ENCODE measurements at regions not wholly inside any gene's neighbourhood (a gene's known extent, or its start where the extent isn't known, plus 50 kb on each side); places are given as distances from the start of the nearest gene placed in this dataset.

DNA sequence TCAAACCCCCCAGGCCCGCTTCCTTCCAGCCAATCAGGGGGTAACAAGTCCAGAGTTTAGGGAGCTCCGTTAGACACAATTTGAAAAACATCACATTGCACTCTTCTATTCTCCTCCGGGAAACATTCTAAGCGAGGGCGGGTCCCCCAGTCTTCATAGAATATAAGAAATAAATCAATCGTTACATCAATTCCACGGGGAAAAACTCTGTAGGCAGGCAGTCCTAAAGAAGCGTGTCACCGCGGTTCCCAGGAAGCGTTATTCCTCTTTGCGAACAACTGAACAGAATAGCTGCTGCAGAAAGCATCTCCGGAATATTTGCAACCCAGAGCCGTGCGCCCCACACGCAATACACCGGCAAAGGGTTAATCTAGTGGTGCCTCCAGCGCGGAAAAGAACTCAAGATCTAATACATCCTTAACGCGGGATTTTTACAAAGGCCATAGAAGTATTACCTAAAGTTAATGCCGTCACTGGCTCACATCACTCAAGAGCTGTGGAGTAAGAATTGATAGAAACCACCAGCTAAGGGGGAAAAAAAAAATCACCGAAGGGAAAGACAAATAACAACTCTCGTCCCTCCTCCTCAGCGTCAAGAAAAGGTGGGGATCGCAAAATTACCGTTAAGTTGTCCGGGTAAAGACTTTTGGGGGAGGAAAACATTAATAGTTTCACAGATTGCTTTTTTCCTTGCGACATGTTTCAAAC, 65.1 kb downstream of the KCNRG start:
- intact Hi-C loops (cut with DNase I; ENCODE audit: low total_unique reads): loop anchor here (10.0 kb wide), 1 partner anchor 96 kb away; no protein-coding TSS in a partner anchor
- H3K27ac ChIP-seq: peak overlapping the region; percentile 77 to 92 (median 87)
- H3K36me3 ChIP-seq: no peaks in the 10 kb centered on the region
- peak in 1 of 2 donors; percentile 75 for DNase-seq
- peaks cover 0 to 42% (median 0%) of the 10 kb centered on the region in 3 donors for H3K27me3 ChIP-seq
- WGBS, 5 donors: 1 to 4% (median 3%) methylated on average over 29 of the region's 29 CpGs
- peak overlapping the region; percentile 67 to 88 (median 79) for H3K4me3 ChIP-seq
- H3K4me1 ChIP-seq: peaks cover 4 to 66% (median 36%) of the 10 kb centered on the region in 4 donors
- H3K9me3 ChIP-seq: peaks cover 0 to 10% (median 0%) of the 10 kb centered on the region in 4 donors
- TF ChIP-seq POLR2AphosphoS5 (IDR thresholded peaks at IDR 0.05) (no peak), EP300 (IDR thresholded peaks at IDR 0.05) (no peak), POLR2A (IDR thresholded peaks at IDR 0.05) (no peak), CTCF (IDR thresholded peaks at IDR 0.05) (no peak)

DNA sequence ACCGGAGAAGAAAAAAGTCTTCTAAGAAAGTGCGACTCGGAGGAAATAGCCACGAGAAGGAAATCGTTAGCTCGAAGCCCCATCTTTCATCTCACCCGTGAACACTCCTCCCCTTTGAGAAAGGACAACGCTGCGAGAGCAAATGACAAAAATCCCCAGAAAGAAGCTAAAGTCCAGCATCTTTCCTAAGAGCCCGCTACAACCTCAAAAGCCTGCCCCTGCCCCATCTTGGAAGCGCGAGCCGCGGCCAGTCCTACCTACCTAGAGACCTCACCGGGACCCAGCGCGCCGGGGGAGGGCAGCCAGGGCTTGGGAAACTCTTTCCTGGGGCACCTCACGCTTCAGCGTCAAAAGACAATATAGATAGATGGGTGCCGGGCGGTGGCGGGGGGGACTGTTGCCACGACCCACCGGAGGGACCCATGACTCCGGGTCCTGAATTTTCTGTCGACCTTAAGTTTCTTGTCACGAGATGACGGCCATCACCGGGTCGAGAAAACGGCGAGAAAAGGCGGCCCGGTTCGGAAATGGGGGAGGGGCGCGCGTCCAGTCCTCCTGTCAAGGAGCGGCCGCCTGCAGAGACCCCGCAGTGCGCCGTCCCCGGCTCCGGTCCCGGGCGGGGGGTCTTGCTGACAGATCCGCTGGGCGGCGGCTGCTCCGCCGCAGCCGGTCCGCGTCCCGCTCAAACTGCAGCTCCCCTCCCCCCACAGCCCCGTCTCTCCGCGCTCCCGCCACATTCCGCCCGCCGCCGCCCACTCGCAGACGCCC, 65.9 kb downstream of the KCNRG start:
- peak overlapping the region; percentile 77 to 92 (median 87) for H3K27ac ChIP-seq
- intact Hi-C loops (cut with DNase I; ENCODE audit: low total_unique reads): loop anchor here (10.0 kb wide), 1 partner anchor 96 kb away; no protein-coding TSS in a partner anchor
- H3K36me3 ChIP-seq: no peaks in the 10 kb centered on the region
- peaks cover 0 to 10% (median 0%) of the 10 kb centered on the region in 4 donors for H3K9me3 ChIP-seq
- peak; percentile 48 to 87 for DNase-seq
- peaks cover 4 to 66% (median 36%) of the 10 kb centered on the region in 4 donors for H3K4me1 ChIP-seq
- H3K4me3 ChIP-seq: peak overlapping the region; percentile 67 to 88 (median 79)
- WGBS, 5 donors: 0 to 1% (median 1%) methylated on average over 40 to 67 of the region's 67 CpGs
- TF ChIP-seq CTCF (IDR thresholded peaks at IDR 0.05) (no peak), EP300 (IDR thresholded peaks at IDR 0.05) (no peak), POLR2AphosphoS5 (IDR thresholded peaks at IDR 0.05) (no peak), POLR2A (IDR thresholded peaks at IDR 0.05) (no peak)
- peaks cover 0 to 40% (median 0%) of the 10 kb centered on the region in 3 donors for H3K27me3 ChIP-seq

DNA sequence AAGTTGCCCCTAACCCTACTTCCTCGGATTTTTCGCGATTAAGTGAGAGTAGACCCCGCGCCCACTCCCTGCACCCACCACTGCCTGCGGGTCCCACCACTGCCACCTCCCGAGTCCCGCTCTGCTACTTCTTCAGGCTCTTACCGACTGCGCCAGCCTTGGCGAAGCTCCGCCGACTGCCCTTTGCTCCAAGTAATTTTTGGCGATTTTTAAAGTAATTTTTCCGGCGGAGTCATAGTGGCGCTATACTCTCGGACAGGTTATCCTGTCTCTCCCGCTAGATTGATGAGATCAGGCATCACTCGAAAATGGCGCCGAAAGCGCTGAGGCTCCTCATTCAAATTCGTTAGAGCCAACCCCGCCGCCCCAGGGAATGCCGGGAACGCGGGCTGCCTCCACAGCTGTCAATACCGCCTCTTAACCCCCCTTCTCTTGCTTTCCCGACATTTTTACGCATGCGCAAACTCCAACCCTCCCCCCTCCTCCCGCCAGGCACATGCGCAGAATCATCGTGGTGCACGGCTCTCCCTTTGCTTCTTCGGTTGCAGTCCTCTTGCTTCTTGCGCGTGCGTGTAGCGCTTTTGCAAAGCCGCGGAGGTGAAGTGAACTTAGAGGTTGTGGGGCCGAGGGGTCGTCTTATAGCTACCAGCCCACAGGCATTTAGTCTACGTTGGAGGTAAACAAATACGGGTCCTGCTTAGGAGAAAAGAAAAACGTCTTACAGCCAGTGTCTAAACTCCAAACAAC, 66.6 kb downstream of the KCNRG start:
- H3K4me3 ChIP-seq: peak overlapping the region; percentile 67 to 88 (median 79)
- H3K27me3 ChIP-seq: peaks cover 0 to 33% (median 0%) of the 10 kb centered on the region in 3 donors
- H3K27ac ChIP-seq: peak overlapping the region; percentile 77 to 92 (median 89)
- H3K9me3 ChIP-seq: peaks cover 0 to 10% (median 0%) of the 10 kb centered on the region in 4 donors
- TF ChIP-seq POLR2A (IDR thresholded peaks at IDR 0.05): no peak
- peak; percentile 64 to 88 (median 68) for TF ChIP-seq POLR2AphosphoS5 (IDR thresholded peaks at IDR 0.05)
- TF ChIP-seq EP300 (IDR thresholded peaks at IDR 0.05): no peak
- TF ChIP-seq CTCF (IDR thresholded peaks at IDR 0.05): no peak
- H3K4me1 ChIP-seq: peaks cover 4 to 66% (median 36%) of the 10 kb centered on the region in 4 donors
- no peaks in the 10 kb centered on the region for H3K36me3 ChIP-seq
- DNase-seq: peak; percentile 98 to 99
- intact Hi-C loops (cut with DNase I; ENCODE audit: low total_unique reads): loop anchor here (10.0 kb wide), 1 partner anchor 97 kb away; no protein-coding TSS in a partner anchor
- WGBS, 5 donors: 0 to 1% (median 0%) methylated on average over 49 of the region's 49 CpGs
